Common myeloid progenitor, CD34-positive (primary cell): ENCODE measurements at regions not wholly inside any gene's neighbourhood (a gene's known extent, or its start where the extent isn't known, plus 50 kb on each side); places are given as distances from the start of the nearest gene placed in this dataset.

Experiments
- CTCF ChIA-PET: fragments of 350-600 bp; sonication (Branson Sonifier 250); formaldehyde crosslinking; loops from one replicate; lab custom pipeline; 2021; ENCODE audit warnings: antibody characterized with exemption; lab: Charles Lee
- POLR2A ChIA-PET: fragments of 350-600 bp; sonication (Branson Sonifier 250); formaldehyde crosslinking; loops from one replicate; lab custom pipeline; 2021; ENCODE audit warnings: antibody characterized with exemption; lab: Charles Lee
- DNase-seq, 3 donors: peaks; one replicate each; pipeline versions ENCODE4 v3.0.0 to v3.0.0-alpha.2; 2013
- H3K27ac ChIP-seq, 2 experiments: 1 replicate in 1 of 2; 2 replicates in 1 of 2; pipeline ENCODE4 v1.7.0; 2013; ENCODE audit warnings: inconsistent platforms in 2 of 2, low read length in 2 of 2, mild to moderate bottlenecking in 2 of 2, low read depth in 1 of 2, moderate library complexity in 1 of 2; ENCODE audit not compliant: severe bottlenecking in 2 of 2, insufficient read depth in 1 of 2, poor library complexity in 1 of 2
- H3K27me3 ChIP-seq, 5 experiments: replicated peaks in 2 of 5; 1 replicate in 3 of 5; 2 replicates in 2 of 5; pipeline versions ENCODE4 v1.6.1 to v1.7.0; 2013; ENCODE audit warnings: low read length in 4 of 5, mild to moderate bottlenecking in 2 of 5, moderate library complexity in 2 of 5, inconsistent platforms in 1 of 5; ENCODE audit not compliant: insufficient read depth in 5 of 5, control insufficient read depth in 4 of 5
- H3K36me3 ChIP-seq, 4 experiments: 1 replicate in 2 of 4; 2 replicates in 2 of 4; pipeline versions ENCODE4 v1.6.1 to v1.7.0; 2013; ENCODE audit warnings: low read length in 3 of 4, control low read depth in 1 of 4, mild to moderate bottlenecking in 1 of 4; ENCODE audit not compliant: control insufficient read depth in 4 of 4, insufficient read depth in 4 of 4
- H3K4me1 ChIP-seq, 4 experiments: 1 replicate in 3 of 4; 2 replicates in 1 of 4; pipeline versions ENCODE4 v1.6.1 to v1.7.1; 2013; ENCODE audit warnings: low read length in 3 of 4, mild to moderate bottlenecking in 3 of 4, control low read depth in 1 of 4, inconsistent platforms in 1 of 4, moderate library complexity in 1 of 4; ENCODE audit not compliant: control insufficient read depth in 4 of 4, insufficient read depth in 4 of 4; ENCODE audit errors: control extremely low read depth in 1 of 4
- H3K4me3 ChIP-seq, 7 experiments: 1 replicate in 4 of 7; 2 replicates in 3 of 7; pipeline versions ENCODE4 v1.5.1 to v1.7.0; 2013; ENCODE audit warnings: mild to moderate bottlenecking in 7 of 7, low read length in 6 of 7, moderate library complexity in 6 of 7, inconsistent platforms in 2 of 7, low read depth in 2 of 7, control low read depth in 1 of 7; ENCODE audit not compliant: insufficient read depth in 4 of 7, control insufficient read depth in 1 of 7; ENCODE audit errors: extremely low read depth in 1 of 7
- H3K9me3 ChIP-seq, 5 experiments: 1 replicate in 4 of 5; 2 replicates in 1 of 5; pipeline versions ENCODE4 v1.6.1 to v1.7.1; 2013; ENCODE audit warnings: low read length in 4 of 5, mild to moderate bottlenecking in 2 of 5, inconsistent platforms in 1 of 5, low read depth in 1 of 5, moderate library complexity in 1 of 5; ENCODE audit not compliant: control insufficient read depth in 4 of 5, insufficient read depth in 2 of 5; ENCODE audit errors: control extremely low read depth in 1 of 5
- WGBS: methylation state at CpG from one replicate; pipeline ENCODE4 v1.1.5; 2013; ENCODE audit not compliant: insufficient coverage; 5-methylcytosine and 5-hydroxymethylcytosine counted together

DNA sequence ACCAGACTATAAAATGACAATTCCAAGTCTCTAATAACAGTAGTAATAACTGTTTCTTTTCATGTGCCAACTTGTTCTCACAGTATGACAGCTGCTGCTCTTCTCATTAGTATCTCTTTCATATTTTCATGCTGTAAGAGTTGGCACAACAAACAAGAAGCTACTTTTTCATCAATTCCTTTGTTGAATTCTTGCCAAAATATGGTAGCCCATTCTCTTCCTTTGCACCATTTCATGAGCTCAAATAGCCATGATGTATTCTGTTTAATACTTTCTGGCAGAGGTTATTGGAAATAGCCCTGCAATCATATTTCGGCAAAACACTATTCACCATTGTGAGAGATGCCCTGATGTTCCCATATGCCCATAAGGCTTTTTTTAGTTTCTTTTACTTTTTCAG lies 1100.7 kb downstream of the TRHDE start:
- no peaks in the 10 kb centered on the region for H3K4me1 ChIP-seq
- CTCF ChIA-PET = no interaction called here
- 100% methylated on average over 1 of the region's 1 CpG for WGBS
- DNase-seq = no peak
- POLR2A ChIA-PET = no interaction called here
- H3K36me3 ChIP-seq = no peaks in the 10 kb centered on the region
- H3K27me3 ChIP-seq = no peaks in the 10 kb centered on the region
- no peak overlapping the region for H3K27ac ChIP-seq
- H3K9me3 ChIP-seq = no peaks in the 10 kb centered on the region
- H3K4me3 ChIP-seq = no peak overlapping the region

- ChIA-PET CTCF (no interaction called here), POLR2A (no interaction called here)
- H3K4me1 ChIP-seq = no peaks in the 10 kb centered on the region
- H3K27ac ChIP-seq = no peak overlapping the region
- H3K9me3 ChIP-seq = no peaks in the 10 kb centered on the region
- H3K4me3 ChIP-seq = no peak overlapping the region
- no peaks in the 10 kb centered on the region for H3K36me3 ChIP-seq
- DNase-seq = no peak
- no peaks in the 10 kb centered on the region for H3K27me3 ChIP-seq
Measured at GRCh38 chr12:73374360-73374759, 1102.2 kb downstream of the TRHDE start.

- peaks cover 0 to 1% (median 0%) of the 10 kb centered on the region in 5 experiments for H3K9me3 ChIP-seq
- no peak for DNase-seq
- ChIA-PET CTCF (no interaction called here), POLR2A (no interaction called here)
- H3K36me3 ChIP-seq = no peaks in the 10 kb centered on the region
- H3K4me3 ChIP-seq = no peak overlapping the region
- H3K4me1 ChIP-seq = no peaks in the 10 kb centered on the region
- no peak overlapping the region for H3K27ac ChIP-seq
- no peaks in the 10 kb centered on the region for H3K27me3 ChIP-seq
Measured at GRCh38 chr12:73383584-73384222, 1111.5 kb downstream of the TRHDE start.

GRCh38 chr12:73384592-73384991 lies 1112.4 kb downstream of the TRHDE start:
- Histone ChIP-seq H3K36me3 (no peaks in the 10 kb centered on the region), H3K4me1 (no peaks in the 10 kb centered on the region), H3K27me3 (no peaks in the 10 kb centered on the region), H3K27ac (no peak overlapping the region), H3K4me3 (no peak overlapping the region), H3K9me3 (peaks cover 0 to 1% (median 0%) of the 10 kb centered on the region in 5 experiments)
- CTCF ChIA-PET = no interaction called here
- POLR2A ChIA-PET = no interaction called here
- DNase-seq = no peak
- no CpG with 5 or more reads among the region's 1 CpG for WGBS

DNA sequence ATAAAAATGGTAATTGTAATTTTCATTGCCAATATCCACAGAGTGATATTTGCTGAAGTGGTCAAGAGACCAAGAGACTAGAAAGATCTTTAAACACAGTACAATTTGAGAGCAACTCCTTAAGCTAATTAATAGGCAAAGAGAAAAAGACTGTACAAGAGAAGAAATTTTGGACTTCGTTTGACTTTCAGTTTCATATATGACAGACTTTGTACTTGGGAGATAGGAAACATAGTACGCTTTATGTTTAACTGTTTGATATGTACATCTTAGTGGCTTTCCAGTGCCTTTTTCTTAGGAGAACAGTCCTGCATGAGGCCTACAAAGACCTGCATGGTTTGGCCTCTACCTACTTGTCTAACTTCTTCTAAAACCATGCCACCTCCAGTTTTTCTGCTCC lies 1118.1 kb downstream of the TRHDE start:
- POLR2A ChIA-PET = no interaction called here
- WGBS = no CpG with 5 or more reads among the region's 2 CpGs
- H3K27ac ChIP-seq = no peak overlapping the region
- no peak for DNase-seq
- H3K4me1 ChIP-seq = no peaks in the 10 kb centered on the region
- H3K4me3 ChIP-seq = no peak overlapping the region
- CTCF ChIA-PET = interaction anchor here (0.7 kb wide), 1 partner anchor 11 kb away, joined by 3 read pairs; no protein-coding TSS in a partner anchor
- no peaks in the 10 kb centered on the region for H3K9me3 ChIP-seq
- no peaks in the 10 kb centered on the region for H3K36me3 ChIP-seq
- no peaks in the 10 kb centered on the region for H3K27me3 ChIP-seq

DNA sequence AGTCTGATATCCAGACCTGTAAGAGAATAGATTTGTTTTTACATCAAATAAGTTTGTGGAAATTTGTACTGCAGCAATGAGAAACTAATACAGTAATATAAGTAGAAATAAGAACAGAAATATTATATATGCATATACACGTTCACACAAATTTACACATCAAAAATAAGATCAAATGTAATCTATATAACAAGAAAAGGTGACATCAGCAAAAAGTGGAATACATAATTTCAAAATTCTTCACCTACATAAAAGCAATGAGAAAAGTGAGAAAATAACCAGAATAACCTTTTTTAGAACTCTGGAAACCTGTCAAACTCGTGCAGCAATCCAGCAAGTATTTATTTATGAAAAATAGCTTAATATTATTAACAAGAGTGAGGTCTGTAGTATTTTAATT lies 1124.6 kb upstream of the ATXN7L3B start:
- no CpG with 5 or more reads among the region's 2 CpGs for WGBS

DNA sequence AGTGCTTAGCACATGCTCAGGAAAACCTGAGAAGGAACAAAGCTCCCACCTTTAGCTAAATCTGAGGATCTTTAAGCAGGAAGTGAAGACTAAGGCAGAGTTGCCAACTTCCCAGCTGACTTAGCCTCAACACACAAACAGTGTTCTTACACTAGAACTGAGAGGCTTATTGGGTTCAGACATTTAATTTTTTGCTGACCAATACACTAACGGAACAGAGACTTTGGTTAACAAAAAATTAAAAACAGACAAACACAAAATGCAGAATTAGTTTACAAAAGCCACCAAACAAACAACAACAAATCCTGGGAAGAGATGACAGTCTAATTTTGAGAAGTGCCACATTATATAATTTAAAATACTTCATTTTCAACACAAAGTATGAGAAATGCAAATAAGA lies 1123.7 kb upstream of the ATXN7L3B start:
- H3K4me3 ChIP-seq = no peak overlapping the region
- ChIA-PET POLR2A (no interaction called here), CTCF (no interaction called here)
- H3K4me1 ChIP-seq = no peaks in the 10 kb centered on the region
- H3K27me3 ChIP-seq = no peaks in the 10 kb centered on the region
- no peaks in the 10 kb centered on the region for H3K36me3 ChIP-seq
- H3K27ac ChIP-seq = no peak overlapping the region
- WGBS = no CpG with 5 or more reads among the region's 1 CpG
- DNase-seq = no peak
- peaks cover 0 to 11% (median 3%) of the 10 kb centered on the region in 5 experiments for H3K9me3 ChIP-seq

More for the DNA sequence above, 1124.6 kb upstream of the ATXN7L3B start:
- CTCF ChIA-PET = no interaction called here
- H3K4me1 ChIP-seq = no peaks in the 10 kb centered on the region
- H3K9me3 ChIP-seq = peaks cover 0 to 11% (median 3%) of the 10 kb centered on the region in 5 experiments
- no peak for DNase-seq
- no peak overlapping the region for H3K27ac ChIP-seq
- no peak overlapping the region for H3K4me3 ChIP-seq
- POLR2A ChIA-PET = no interaction called here
- no peaks in the 10 kb centered on the region for H3K27me3 ChIP-seq
- no peaks in the 10 kb centered on the region for H3K36me3 ChIP-seq
